ENCODE measurements at regions not wholly inside any gene's neighbourhood (a gene's known extent, or its start where the extent isn't known, plus 50 kb on each side); places are given as distances from the start of the nearest gene placed in this dataset.

DNA sequence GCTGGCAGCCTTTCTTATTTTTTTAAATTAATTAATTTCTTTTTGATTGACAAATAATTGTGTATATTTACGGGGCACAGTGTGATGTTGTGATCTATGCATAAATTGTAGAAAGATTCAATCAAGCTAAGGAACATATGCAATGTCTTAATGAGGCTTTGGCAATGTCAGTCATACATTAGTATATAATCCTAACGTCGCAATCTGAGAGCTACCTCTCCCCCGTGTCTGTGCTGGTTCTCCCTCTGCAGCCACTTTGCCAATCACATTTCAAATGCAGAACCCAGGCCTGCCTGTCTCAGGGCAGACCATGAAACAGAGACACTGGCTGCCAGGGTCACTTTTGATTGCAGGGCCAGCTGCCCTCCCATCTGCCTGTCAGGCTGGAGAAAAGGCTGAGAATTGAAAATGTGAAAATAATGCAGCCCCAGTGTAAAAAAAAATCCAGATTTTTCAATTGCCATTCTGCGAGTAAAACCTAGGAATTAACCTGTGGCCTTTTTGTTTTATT lies 56.3 kb downstream of the SLC24A2 start:
- no peak for ATAC-seq
- no peaks in the 10 kb centered on the region for H3K4me1 Mint-ChIP-seq
- no peaks in the 10 kb centered on the region for H3K9me3 Mint-ChIP-seq
- no peak overlapping the region for H3K27ac Mint-ChIP-seq
- H3K27me3 Mint-ChIP-seq = no peaks in the 10 kb centered on the region
- H3K4me3 Mint-ChIP-seq = no peak overlapping the region
- no peak for DNase-seq

GRCh38 chr9:19728101-19728500 lies 60.7 kb downstream of the SLC24A2 start:
- Mint-ChIP-seq H3K9me3 (no peaks in the 10 kb centered on the region), H3K27me3 (no peaks in the 10 kb centered on the region), H3K27ac (no peak overlapping the region), H3K4me3 (no peak overlapping the region), H3K4me1 (no peaks in the 10 kb centered on the region)
- no peak for ATAC-seq
- DNase-seq = no peak

DNA sequence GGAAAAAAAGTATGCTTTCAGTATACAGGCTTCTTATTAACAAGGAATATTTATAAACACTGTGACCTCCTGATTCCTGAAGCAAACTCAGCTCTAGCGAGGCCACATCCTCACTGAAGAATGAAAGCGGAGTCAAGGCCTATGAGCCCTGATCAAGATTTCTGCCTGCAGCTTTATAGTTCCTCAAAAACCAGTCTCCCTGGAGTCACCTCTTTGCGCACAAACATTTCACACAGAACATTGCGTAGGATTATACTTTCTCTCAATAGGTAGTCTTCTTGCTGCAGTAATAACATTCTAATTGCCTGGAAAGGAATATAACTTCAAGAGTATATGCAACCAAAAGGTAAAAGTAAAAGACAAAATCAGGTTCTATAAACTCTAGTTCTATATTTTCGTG lies 62.9 kb downstream of the SLC24A2 start:
- no peak overlapping the region for H3K27ac Mint-ChIP-seq
- DNase-seq (no peak), ATAC-seq (no peak)
- no peaks in the 10 kb centered on the region for H3K4me1 Mint-ChIP-seq
- no peak overlapping the region for H3K4me3 Mint-ChIP-seq
- H3K27me3 Mint-ChIP-seq = no peaks in the 10 kb centered on the region
- no peaks in the 10 kb centered on the region for H3K9me3 Mint-ChIP-seq

DNA sequence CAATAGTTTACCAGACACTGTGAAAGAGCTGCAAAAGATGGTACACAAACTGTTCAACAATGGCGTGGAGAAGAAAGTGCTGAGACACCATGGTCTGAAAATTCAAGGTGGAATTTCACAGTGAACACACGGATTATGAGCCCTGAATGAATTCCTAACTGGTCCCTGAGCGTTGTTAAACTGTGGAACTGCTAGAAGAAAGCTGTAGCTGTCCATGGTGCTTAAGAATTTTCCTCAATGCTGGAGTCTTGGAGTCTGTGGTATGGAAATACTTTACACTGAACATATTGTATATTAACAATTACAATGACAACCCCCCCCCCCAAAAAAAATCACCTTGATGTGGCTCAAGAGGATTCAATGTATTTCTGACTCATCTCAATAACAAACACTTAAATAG lies 68.5 kb downstream of the SLC24A2 start:
- no peak for DNase-seq
- Mint-ChIP-seq H3K4me1 (no peaks in the 10 kb centered on the region), H3K27me3 (peaks cover 8% of the 10 kb centered on the region), H3K4me3 (no peak overlapping the region), H3K9me3 (no peaks in the 10 kb centered on the region), H3K27ac (no peak overlapping the region)
- no peak for ATAC-seq

GRCh38 chr9:19703702-19704101 lies 85.1 kb downstream of the SLC24A2 start:
- Mint-ChIP-seq H3K4me1 (no peaks in the 10 kb centered on the region), H3K9me3 (no peaks in the 10 kb centered on the region), H3K27ac (no peak overlapping the region), H3K27me3 (no peaks in the 10 kb centered on the region), H3K4me3 (no peak overlapping the region)
- DNase-seq = no peak
- no peak for ATAC-seq

GRCh38 chr9:19701991-19702390 lies 86.8 kb downstream of the SLC24A2 start:
- no peak overlapping the region for H3K27ac Mint-ChIP-seq
- DNase-seq (no peak), ATAC-seq (no peak)
- no peak overlapping the region for H3K4me3 Mint-ChIP-seq
- H3K27me3 Mint-ChIP-seq = no peaks in the 10 kb centered on the region
- no peaks in the 10 kb centered on the region for H3K4me1 Mint-ChIP-seq
- no peaks in the 10 kb centered on the region for H3K9me3 Mint-ChIP-seq

- DNase-seq = no peak
- H3K27me3 Mint-ChIP-seq = no peaks in the 10 kb centered on the region
- H3K4me3 Mint-ChIP-seq = no peak overlapping the region
- no peaks in the 10 kb centered on the region for H3K9me3 Mint-ChIP-seq
- H3K4me1 Mint-ChIP-seq = no peaks in the 10 kb centered on the region
- no peak overlapping the region for H3K27ac Mint-ChIP-seq
- no peak for ATAC-seq
Observed at GRCh38 chr9:19701274-19701673, 87.6 kb downstream of the SLC24A2 start.

DNA sequence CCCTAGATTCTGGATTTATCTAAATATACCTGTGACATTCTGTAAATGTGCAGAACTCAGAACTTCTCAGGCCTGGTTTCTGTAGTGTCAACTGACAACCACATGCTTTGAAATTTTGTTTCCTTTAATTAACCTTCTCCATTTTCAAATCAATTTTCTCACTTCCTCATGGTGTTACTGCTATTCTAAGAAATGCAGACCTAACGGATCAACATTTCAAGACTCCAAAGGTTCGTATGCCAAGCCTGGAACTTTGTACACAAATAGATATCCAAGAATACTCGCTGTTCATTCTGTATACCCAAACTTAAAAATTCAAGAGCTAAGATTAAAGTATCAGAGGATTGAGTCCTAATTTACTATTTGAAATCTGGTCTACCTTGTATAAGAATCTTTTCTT lies 88.1 kb downstream of the SLC24A2 start:
- no peak overlapping the region for H3K27ac Mint-ChIP-seq
- H3K27me3 Mint-ChIP-seq = no peaks in the 10 kb centered on the region
- no peak for DNase-seq
- ATAC-seq = no peak
- H3K4me3 Mint-ChIP-seq = no peak overlapping the region
- H3K4me1 Mint-ChIP-seq = no peaks in the 10 kb centered on the region
- no peaks in the 10 kb centered on the region for H3K9me3 Mint-ChIP-seq

DNA sequence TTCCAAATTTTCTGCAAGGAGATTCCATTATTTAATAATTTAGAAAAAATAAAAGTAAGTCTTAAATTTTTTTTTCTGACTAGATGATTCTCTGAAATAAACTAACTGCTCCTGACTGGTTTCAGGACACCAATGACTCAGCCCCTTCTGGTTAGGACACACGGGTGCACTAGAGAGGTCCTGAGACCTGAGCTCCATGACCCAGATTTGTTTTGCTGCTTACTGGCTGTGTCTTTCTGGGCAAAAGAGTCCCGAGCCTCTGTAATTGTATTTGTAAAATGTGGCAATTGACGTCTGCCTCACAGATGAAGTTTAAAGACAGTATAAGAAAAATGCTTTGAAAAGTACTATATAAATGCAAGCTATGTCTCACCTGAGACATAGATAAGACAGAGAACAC lies 89.1 kb downstream of the SLC24A2 start:
- H3K27ac Mint-ChIP-seq = no peak overlapping the region
- no peaks in the 10 kb centered on the region for H3K4me1 Mint-ChIP-seq
- ATAC-seq (no peak), DNase-seq (no peak)
- H3K9me3 Mint-ChIP-seq = no peaks in the 10 kb centered on the region
- no peaks in the 10 kb centered on the region for H3K27me3 Mint-ChIP-seq
- no peak overlapping the region for H3K4me3 Mint-ChIP-seq

GRCh38 chr9:19698960-19699359 lies 89.9 kb downstream of the SLC24A2 start:
- no peak overlapping the region for H3K4me3 Mint-ChIP-seq
- H3K27ac Mint-ChIP-seq = no peak overlapping the region
- H3K27me3 Mint-ChIP-seq = no peaks in the 10 kb centered on the region
- ATAC-seq = no peak
- H3K9me3 Mint-ChIP-seq = no peaks in the 10 kb centered on the region
- no peaks in the 10 kb centered on the region for H3K4me1 Mint-ChIP-seq
- DNase-seq = no peak

DNA sequence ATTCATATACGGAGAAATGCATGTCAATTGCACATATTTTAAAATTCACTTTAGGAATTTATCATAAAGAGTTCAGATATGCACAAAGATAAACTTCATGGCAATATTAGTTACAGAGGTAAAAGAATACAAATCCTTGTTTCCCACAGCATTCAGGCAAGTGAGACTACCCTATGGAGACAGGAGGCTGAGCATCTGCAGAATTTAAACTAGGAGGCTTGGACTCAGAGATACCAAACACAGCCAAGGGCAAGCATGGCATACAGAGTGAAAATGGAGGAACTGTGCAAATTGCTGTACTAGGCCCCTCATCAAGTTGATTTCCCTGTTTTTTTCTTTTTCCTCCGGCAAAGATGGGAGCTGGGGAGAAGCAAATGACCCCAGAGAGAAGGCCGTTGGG lies 94.2 kb downstream of the SLC24A2 start:
- Mint-ChIP-seq H3K4me1 (no peaks in the 10 kb centered on the region), H3K9me3 (no peaks in the 10 kb centered on the region), H3K27me3 (peaks cover 6% of the 10 kb centered on the region), H3K4me3 (no peak overlapping the region), H3K27ac (no peak overlapping the region)
- DNase-seq (no peak), ATAC-seq (no peak)

DNA sequence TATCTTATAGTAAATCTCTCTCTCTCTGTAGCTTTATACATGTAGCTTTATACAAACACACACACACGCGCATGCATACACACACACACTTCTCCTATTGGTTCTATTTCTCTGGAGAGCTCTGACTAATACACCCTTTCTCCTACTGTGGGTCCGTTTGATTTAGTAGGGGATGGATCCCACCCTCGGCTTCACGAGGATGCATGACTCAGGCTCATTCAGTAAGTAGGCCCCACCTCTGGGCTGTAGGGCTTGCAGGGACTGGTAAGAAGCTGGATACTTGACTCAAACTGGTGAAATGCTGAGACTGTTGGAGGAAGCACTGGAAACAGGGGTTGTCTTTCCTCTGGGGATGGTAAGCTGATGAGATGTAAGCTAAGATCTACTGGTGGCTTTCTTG lies 98.7 kb downstream of the SLC24A2 start:
- Mint-ChIP-seq H3K9me3 (peaks cover 17 to 22% of the 10 kb centered on the region in 2 donors), H3K27me3 (peaks cover 6% of the 10 kb centered on the region), H3K4me1 (no peaks in the 10 kb centered on the region), H3K27ac (no peak overlapping the region), H3K4me3 (no peak overlapping the region)
- DNase-seq = no peak
- no peak for ATAC-seq

DNA sequence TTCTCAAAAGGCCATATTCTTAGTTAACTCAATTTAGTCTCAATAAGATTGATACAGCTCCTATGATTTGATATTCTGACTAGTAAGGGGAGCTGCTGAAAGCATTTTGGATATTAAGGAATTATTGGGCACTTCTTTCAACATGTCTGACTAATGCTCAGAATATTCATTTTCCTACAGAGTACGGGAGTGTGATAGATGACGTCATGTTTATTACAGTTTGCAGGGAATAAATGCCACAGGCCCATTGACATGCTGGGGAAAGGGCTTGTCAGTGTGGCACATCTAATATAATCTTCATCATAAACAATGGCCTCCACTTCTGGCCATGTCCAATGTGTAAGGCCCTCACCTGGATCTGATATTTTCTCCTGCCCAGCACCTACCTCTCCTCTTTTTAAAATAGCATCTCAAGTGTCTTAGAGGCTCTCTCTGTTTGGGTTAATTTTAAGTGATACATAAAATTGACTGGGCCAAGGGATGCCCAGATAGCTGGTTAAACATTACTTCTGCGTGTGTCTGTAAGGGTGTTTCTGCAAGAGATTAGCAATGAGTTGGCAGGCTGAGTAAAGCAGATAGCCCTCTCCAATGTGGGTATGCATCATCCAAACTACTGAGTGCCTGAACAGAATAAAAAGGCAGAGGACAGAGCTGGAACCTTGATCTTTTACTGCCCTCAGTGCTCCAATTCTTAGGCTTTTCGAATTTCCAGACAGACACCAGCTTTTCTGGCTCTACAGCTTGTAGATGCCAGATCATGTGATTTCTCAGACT lies 99.3 kb downstream of the SLC24A2 start:
- ATAC-seq = no peak
- peaks cover 17 to 23% of the 10 kb centered on the region in 2 donors for H3K9me3 Mint-ChIP-seq
- peaks cover 6% of the 10 kb centered on the region for H3K27me3 Mint-ChIP-seq
- no peaks in the 10 kb centered on the region for H3K4me1 Mint-ChIP-seq
- no peak for DNase-seq
- H3K27ac Mint-ChIP-seq = no peak overlapping the region
- no peak overlapping the region for H3K4me3 Mint-ChIP-seq

DNA sequence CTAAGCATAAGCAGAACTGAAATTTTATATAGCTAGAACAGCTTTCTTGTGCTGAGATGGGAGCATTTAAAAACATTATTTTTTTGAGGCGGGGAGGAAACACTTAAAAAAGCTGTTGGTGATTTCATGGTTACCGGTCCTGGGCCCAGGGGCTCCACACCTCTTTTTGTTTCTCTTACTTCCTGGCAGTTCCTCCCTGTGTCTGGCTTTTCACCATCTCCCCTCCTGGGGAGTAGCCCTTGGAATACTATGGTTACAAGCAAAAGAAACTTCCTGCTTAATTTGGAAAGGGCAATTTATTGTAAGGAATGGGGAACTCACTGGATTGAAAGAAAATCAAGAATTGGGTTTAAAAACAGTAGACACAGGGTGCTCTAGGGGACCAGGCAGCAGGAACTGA lies 105.1 kb downstream of the SLC24A2 start:
- Mint-ChIP-seq H3K27me3 (no peaks in the 10 kb centered on the region), H3K27ac (no peak overlapping the region), H3K9me3 (peaks cover 17 to 23% of the 10 kb centered on the region in 2 donors), H3K4me1 (no peaks in the 10 kb centered on the region), H3K4me3 (no peak overlapping the region)
- ATAC-seq = no peak
- DNase-seq = no peak

- Mint-ChIP-seq H3K4me1 (no peaks in the 10 kb centered on the region), H3K27me3 (peaks cover under 1% of the 10 kb centered on the region), H3K4me3 (no peak overlapping the region), H3K9me3 (peaks cover 17 to 19% of the 10 kb centered on the region in 2 donors), H3K27ac (no peak overlapping the region)
- ATAC-seq (no peak), DNase-seq (no peak)
Observed at GRCh38 chr9:19682397-19682796, 106.4 kb downstream of the SLC24A2 start.

GRCh38 chr9:19681846-19682245 lies 107.0 kb downstream of the SLC24A2 start:
- no peaks in the 10 kb centered on the region for H3K4me1 Mint-ChIP-seq
- H3K9me3 Mint-ChIP-seq = peaks cover 14 to 15% of the 10 kb centered on the region in 2 donors
- DNase-seq (no peak), ATAC-seq (no peak)
- no peak overlapping the region for H3K4me3 Mint-ChIP-seq
- no peak overlapping the region for H3K27ac Mint-ChIP-seq
- peaks cover 6% of the 10 kb centered on the region for H3K27me3 Mint-ChIP-seq

DNA sequence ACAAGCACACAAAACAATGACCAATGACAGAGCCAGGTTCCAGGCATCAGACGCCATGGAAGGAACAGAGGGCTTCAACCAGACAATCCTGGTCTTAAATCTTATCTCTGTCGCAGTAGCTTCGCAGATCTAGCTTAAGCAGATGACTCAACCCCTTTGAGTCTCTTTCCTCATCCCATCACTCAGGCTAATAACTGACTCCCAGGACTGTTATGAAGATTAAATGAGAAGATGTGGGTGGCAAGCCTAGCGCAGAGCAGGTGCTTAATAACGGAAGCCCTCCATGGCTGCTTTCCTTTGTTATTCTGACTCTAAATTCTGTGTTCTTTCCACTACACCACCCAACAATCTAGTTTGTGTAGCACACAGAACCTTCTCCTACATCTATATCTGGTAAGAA lies 110.9 kb downstream of the SLC24A2 start:
- peaks cover 4 to 6% of the 10 kb centered on the region in 2 donors for H3K9me3 Mint-ChIP-seq
- H3K27ac Mint-ChIP-seq = no peak overlapping the region
- H3K4me1 Mint-ChIP-seq = no peaks in the 10 kb centered on the region
- DNase-seq (no peak), ATAC-seq (no peak)
- H3K4me3 Mint-ChIP-seq = no peak overlapping the region
- H3K27me3 Mint-ChIP-seq = peaks cover 30% of the 10 kb centered on the region

Data from stimulated activated naive CD8-positive, alpha-beta T cell treated with anti-CD3 and anti-CD28 coated beads, Interleukin-15, amount 100 ng/mL, for 72 hours (primary cell).